H1 (cell line): ENCODE measurements at regions not wholly inside any gene's neighbourhood (a gene's known extent, or its start where the extent isn't known, plus 50 kb on each side); places are given as distances from the start of the nearest gene placed in this dataset.

Experiments
- CHD1 ChIP-seq: IDR thresholded peaks from 2 replicates; pipeline ENCODE4 v1.6.1; 2012; ENCODE audit warnings: low read depth, low read length, improper control_type of control experiment
- CHD7 ChIP-seq: fragments of 300-600 bp; sonication (generic); IDR thresholded peaks from 2 replicates; pipeline ENCODE4 v1.7.1; 2012; ENCODE audit warnings: low read length, moderate library complexity, mild to moderate bottlenecking, inconsistent platforms; ENCODE audit not compliant: insufficient replicate concordance
- GTF2F1 ChIP-seq: IDR thresholded peaks from 2 replicates; pipeline ENCODE4 v1.6.1; 2012; ENCODE audit warnings: low read depth, low read length, improper control_type of control experiment, borderline replicate concordance
- JUND ChIP-seq: IDR thresholded peaks from 2 replicates; pipeline ENCODE4 v1.6.1; 2011; ENCODE audit warnings: mild to moderate bottlenecking, improper control_type of control experiment, low read length
- KDM5A ChIP-seq: fragments of 200-600 bp; IDR thresholded peaks from 2 replicates; pipeline ENCODE4 v1.7.1; 2012; ENCODE audit warnings: mild to moderate bottlenecking, low read length, inconsistent platforms, mixed read lengths
- NRF1 ChIP-seq: IDR thresholded peaks from 2 replicates; pipeline ENCODE4 v1.6.1; 2011; ENCODE audit warnings: mild to moderate bottlenecking, low read depth, low read length, improper control_type of control experiment
- SP2 ChIP-seq: IDR thresholded peaks from 2 replicates; pipeline ENCODE4 v1.6.1; 2012; ENCODE audit warnings: mild to moderate bottlenecking, low read length, inconsistent platforms
- TAF7 ChIP-seq: optimal IDR thresholded peaks from 2 replicates; pipeline ENCODE3; 2011; ENCODE audit warnings: low read depth, mild to moderate bottlenecking, inconsistent platforms, low read length, moderate library complexity, borderline replicate concordance

- TF ChIP-seq CHD7: no peak
- TF ChIP-seq TAF7: no peak
- no peak for TF ChIP-seq GTF2F1
- TF ChIP-seq CHD1: no peak
- TF ChIP-seq KDM5A: no peak
- TF ChIP-seq JUND: no peak
- TF ChIP-seq NRF1: no peak
- no peak for TF ChIP-seq SP2
- TF ChIP-seq, all 59 proteins: peak for 0
Observed at GRCh38 chr2:226556050-226556449, 243.6 kb downstream of the IRS1 start (continued).
